DOHH2 (cell line): ENCODE measurements at regions not wholly inside any gene's neighbourhood (a gene's known extent, or its start where the extent isn't known, plus 50 kb on each side); places are given as distances from the start of the nearest gene placed in this dataset.

Source experiments
- H3F3A ChIP-seq: fragments of 200-600 bp; sonication (generic), shearing (Covaris generic); 2 replicates; pipeline ENCODE4 v1.6.0; 2016; ENCODE audit warnings: antibody characterized with exemption, mild to moderate bottlenecking; ENCODE audit not compliant: control insufficient read depth, insufficient read depth
- H3K27ac ChIP-seq: fragments of 200-600 bp; sonication (generic); 2 replicates; pipeline ENCODE4 v1.5.1; 2014; ENCODE audit warnings: low read depth, mild to moderate bottlenecking, low read length, moderate library complexity
- H3K27me3 ChIP-seq: fragments of 200-600 bp; sonication (generic); 2 replicates; pipeline ENCODE4 v1.6.1; 2014; ENCODE audit warnings: mild to moderate bottlenecking, low read length, mixed read lengths; ENCODE audit not compliant: control insufficient read depth
- H3K36me3 ChIP-seq: fragments of 200-600 bp; sonication (generic); 2 replicates; pipeline ENCODE4 v1.6.1; 2014; ENCODE audit warnings: mild to moderate bottlenecking, low read length, moderate library complexity, mixed read lengths; ENCODE audit not compliant: control insufficient read depth
- H3K4me1 ChIP-seq: fragments of 200-600 bp; sonication (generic); 2 replicates; pipeline ENCODE4 v1.6.1; 2014; ENCODE audit warnings: mild to moderate bottlenecking, low read length, mixed read lengths; ENCODE audit not compliant: control insufficient read depth
- H3K4me2 ChIP-seq: fragments of 200-600 bp; sonication (generic); 2 replicates; pipeline ENCODE4 v1.6.0; 2014; ENCODE audit warnings: mild to moderate bottlenecking, low read length, moderate library complexity
- H3K4me3 ChIP-seq: fragments of 200-600 bp; sonication (generic); 2 replicates; pipeline ENCODE4 v1.5.1; 2014; ENCODE audit warnings: mild to moderate bottlenecking, low read length, mixed read lengths
- H3K79me2 ChIP-seq: fragments of 200-600 bp; sonication (generic); 2 replicates; pipeline ENCODE4 v1.6.1; 2014; ENCODE audit warnings: mild to moderate bottlenecking, low read length, mixed read lengths; ENCODE audit not compliant: control insufficient read depth
- H3K9me2 ChIP-seq: fragments of 200-600 bp; sonication (generic); replicated peaks from 2 replicates; pipeline ENCODE4 v1.6.1; 2014; ENCODE audit warnings: mild to moderate bottlenecking, low read length, mixed read lengths; ENCODE audit not compliant: control insufficient read depth
- H3K9me3 ChIP-seq: fragments of 200-600 bp; sonication (generic); 2 replicates; pipeline ENCODE4 v1.6.1; 2014; ENCODE audit warnings: antibody characterized with exemption, low read length, mixed read lengths; ENCODE audit not compliant: control insufficient read depth, insufficient read depth
- H4K20me1 ChIP-seq: fragments of 200-600 bp; sonication (generic); 2 replicates; pipeline ENCODE4 v1.6.0; 2014; ENCODE audit warnings: low read depth, mild to moderate bottlenecking, antibody characterized with exemption, low read length, moderate library complexity; ENCODE audit not compliant: control insufficient read depth, insufficient read depth
- CTCF ChIP-seq: fragments of 200-600 bp; sonication (generic); IDR thresholded peaks from one replicate; pipeline ENCODE4 v1.5.1; 2014; ENCODE audit warnings: antibody characterized with exemption, mild to moderate bottlenecking, low read depth, low read length; ENCODE audit not compliant: poor library complexity, severe bottlenecking
- EZH2phosphoT487 ChIP-seq: fragments of 200-600 bp; sonication (generic); IDR thresholded peaks from 2 replicates; pipeline ENCODE4 v1.6.1; 2017; ENCODE audit warnings: borderline replicate concordance, mild to moderate bottlenecking, antibody characterized with exemption, low read length, moderate library complexity, mixed read lengths

- Histone ChIP-seq H3K27ac (no peak overlapping the region), H3K9me2 (no peaks in the 10 kb centered on the region), H3K4me2 (no peak overlapping the region), H3F3A (no peaks in the 10 kb centered on the region), H3K36me3 (no peaks in the 10 kb centered on the region), H3K79me2 (no peaks in the 10 kb centered on the region), H3K4me3 (no peak overlapping the region), H4K20me1 (no peaks in the 10 kb centered on the region), H3K4me1 (no peaks in the 10 kb centered on the region), H3K27me3 (no peaks in the 10 kb centered on the region), H3K9me3 (no peaks in the 10 kb centered on the region)
- TF ChIP-seq CTCF: no peak
- no peak for TF ChIP-seq EZH2phosphoT487
These were observed 110.9 kb upstream of the NANOS1 start for GRCh38 chr10:118918587-118918986.

- no peaks in the 10 kb centered on the region for H3F3A ChIP-seq
- H3K36me3 ChIP-seq: no peaks in the 10 kb centered on the region
- H4K20me1 ChIP-seq: no peaks in the 10 kb centered on the region
- no peak overlapping the region for H3K4me3 ChIP-seq
- no peak for TF ChIP-seq CTCF
- no peak for TF ChIP-seq EZH2phosphoT487
- no peak overlapping the region for H3K27ac ChIP-seq
- H3K4me2 ChIP-seq: no peak overlapping the region
- no peaks in the 10 kb centered on the region for H3K79me2 ChIP-seq
- H3K9me3 ChIP-seq: no peaks in the 10 kb centered on the region
- H3K27me3 ChIP-seq: no peaks in the 10 kb centered on the region; the same call in 1 of the 2 replicates
- H3K4me1 ChIP-seq: no peaks in the 10 kb centered on the region
- no peaks in the 10 kb centered on the region for H3K9me2 ChIP-seq
These were observed 109.3 kb upstream of the NANOS1 start for GRCh38 chr10:118920206-118920605.

- Histone ChIP-seq H3K27ac (no peak overlapping the region), H3F3A (no peaks in the 10 kb centered on the region), H3K36me3 (no peaks in the 10 kb centered on the region), H3K4me1 (no peaks in the 10 kb centered on the region), H3K4me3 (no peak overlapping the region), H3K9me2 (no peaks in the 10 kb centered on the region), H4K20me1 (no peaks in the 10 kb centered on the region), H3K79me2 (no peaks in the 10 kb centered on the region), H3K9me3 (no peaks in the 10 kb centered on the region), H3K4me2 (no peak overlapping the region), H3K27me3 (peaks cover 4% of the 10 kb centered on the region; the same call in 1 of the 2 replicates)
- TF ChIP-seq EZH2phosphoT487 (no peak), CTCF (no peak)
These were observed 107.3 kb upstream of the NANOS1 start for GRCh38 chr10:118922226-118922625.
